Activated CD4-positive, alpha-beta T cell treated with anti-CD3 and anti-CD28 coated beads for 48 hours (primary cell): ENCODE measurements at regions not wholly inside any gene's neighbourhood (a gene's known extent, or its start where the extent isn't known, plus 50 kb on each side); places are given as distances from the start of the nearest gene placed in this dataset.
"Not testable (repeated sequence)": the region's sequence is repeated elsewhere in the genome, so short reads cannot be mapped to it uniquely, and the experiment has no call there.

ENCODE experiments used
- DNase-seq: peaks from one replicate; pipeline ENCODE4 v3.0.0-alpha.2; 2020

DNA sequence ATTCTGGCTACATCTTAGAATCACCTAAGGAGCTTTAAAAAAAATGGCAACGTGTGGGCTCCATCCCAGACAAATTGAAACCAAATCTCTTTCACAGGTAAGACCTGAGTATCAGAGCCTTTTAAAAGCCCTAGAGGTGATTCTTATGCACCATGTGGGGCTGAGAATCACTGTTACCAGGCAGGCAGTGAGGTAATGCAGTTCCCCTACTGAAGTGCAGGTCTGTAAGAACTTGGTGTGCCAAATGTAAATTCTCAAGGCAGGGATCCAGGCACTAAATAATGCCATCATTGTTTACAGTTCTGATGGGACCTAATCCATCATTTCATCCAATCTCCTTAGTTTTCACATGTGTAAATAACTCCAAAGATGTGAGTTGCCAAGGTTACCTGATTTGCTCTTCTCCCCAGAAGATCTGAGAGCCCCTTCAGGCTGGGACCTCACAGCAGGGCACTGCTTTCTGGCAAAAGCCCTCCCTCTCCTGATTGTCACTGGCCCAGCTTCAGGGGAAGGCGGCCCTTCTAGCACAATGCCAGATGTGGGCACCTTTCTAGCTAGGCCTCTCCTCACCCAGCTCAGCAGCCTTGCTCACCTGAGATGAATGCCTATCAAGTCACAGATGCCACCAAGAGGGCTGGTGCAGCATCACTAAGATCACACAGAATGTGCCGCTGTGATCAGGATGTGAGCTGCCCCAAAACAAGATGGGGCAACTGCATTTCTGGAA, 73.6 kb upstream of the RGPD5 start:
- no peak for DNase-seq

- no peak for DNase-seq
Observed at GRCh38 chr2:109721135-109721534, 73.0 kb upstream of the RGPD5 start.

DNA sequence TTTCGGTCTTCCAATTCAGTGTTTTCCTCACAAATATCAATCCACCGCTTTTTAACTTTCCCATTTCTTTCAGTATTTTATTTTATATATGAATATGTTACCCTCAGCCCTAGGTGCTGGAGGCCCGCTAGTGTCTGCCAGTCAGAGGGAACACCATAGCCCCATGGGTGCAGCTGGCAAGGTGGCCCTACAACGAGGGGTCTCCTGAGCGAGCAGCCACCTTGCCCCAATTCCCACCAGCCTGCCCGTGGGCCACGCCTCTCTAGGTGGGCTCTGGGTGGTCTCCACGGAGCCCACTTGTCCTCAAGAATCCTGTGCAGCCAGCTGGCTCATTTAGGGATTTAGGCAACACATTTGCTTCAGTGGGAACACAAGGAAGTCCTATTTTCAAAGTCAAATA, 72.5 kb upstream of the RGPD5 start:
- DNase-seq, result no peak

- no peak for DNase-seq
Observed at GRCh38 chr2:109722026-109722425, 72.1 kb upstream of the RGPD5 start.

GRCh38 chr2:109722640-109723039, 71.5 kb upstream of the RGPD5 start:
- DNase-seq, result not testable (repeated sequence)

- not testable (repeated sequence) for DNase-seq
Observed at GRCh38 chr2:109723153-109723552, 71.0 kb upstream of the RGPD5 start.

DNA sequence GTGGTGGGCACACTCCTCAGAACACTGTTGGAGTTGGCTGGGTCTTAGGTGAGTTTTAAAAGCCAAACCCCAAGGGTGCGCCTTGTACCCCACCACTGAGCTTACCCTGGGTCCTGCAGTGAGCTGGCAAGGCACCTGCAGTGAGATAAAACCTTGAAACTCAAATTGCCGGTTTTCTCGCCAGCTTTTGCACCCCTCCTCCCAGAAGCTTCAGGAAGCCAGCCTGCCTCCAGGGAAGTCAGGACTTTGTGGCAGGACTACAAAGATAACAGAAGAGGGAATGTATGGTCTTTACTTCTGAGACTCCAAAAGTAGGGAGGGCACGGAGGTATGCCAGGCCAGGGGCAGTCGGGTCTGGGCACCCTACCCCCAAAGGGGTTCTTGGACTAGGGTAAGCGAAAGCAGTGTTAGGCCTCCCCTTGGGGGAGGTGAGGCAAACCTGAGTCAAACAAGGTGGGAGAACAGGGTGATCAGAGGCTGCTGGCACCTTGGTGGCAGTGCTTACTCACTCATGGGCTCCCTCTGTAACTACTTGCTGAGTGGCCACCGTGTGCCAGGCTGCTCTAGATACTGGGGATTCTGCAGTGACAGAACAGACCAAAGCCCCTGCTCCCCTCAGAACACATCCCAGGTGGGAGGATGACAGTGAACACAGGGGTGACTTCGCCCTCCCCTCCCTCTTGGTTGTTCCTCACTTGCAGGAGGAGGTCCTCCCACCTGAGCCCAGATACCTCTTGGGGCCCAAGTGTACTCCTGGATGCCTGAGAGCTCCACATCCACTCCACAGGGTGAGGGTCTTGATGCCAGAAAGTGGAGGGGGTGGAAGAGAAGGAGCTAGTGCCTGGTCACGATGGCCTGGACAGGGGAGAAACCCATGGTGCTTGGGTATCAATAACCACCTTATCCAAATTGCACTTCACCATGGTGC, 69.3 kb upstream of the RGPD5 start:
- no peak for DNase-seq

DNA sequence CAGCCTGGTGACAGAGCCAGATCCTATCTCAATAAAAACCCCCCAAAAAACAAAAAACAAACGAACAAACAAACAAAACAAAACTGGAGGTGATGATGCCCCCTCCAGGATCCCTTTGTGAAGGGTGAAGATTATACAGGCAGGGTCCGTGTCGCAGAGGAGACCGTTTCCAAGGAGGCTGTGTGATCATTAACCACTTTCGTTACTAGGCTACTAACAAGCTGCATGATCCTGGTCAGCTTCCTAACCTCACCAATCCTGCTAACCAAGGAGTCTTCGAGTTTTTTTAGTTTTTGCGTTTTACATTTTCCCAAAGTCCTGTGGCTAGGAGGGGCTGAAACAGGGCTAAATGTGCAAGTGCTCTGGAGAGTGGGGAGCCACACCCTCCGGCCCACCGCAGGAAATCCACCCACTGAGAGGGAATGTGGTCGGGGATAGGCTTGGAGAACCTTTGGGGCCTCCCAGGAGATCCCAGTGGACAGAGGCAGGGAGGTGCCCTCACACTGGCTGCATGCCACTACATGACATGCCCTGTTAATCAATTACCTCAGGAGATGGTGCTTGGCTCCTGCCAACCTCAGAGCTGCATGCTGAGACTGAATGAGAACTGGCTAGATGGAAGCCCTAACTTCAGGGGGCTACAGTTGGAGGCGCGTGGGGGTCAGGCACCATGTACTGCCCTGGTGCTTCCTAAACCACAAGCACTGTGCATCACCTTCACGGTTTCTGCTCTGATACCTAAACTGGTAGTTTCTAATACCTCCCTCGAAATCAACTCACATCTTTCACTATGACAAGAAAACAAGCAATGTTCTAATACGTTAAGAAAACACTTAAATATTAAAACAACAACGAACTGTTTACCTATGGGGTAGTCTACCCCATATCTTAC, 67.5 kb upstream of the RGPD5 start:
- no peak for DNase-seq

DNA sequence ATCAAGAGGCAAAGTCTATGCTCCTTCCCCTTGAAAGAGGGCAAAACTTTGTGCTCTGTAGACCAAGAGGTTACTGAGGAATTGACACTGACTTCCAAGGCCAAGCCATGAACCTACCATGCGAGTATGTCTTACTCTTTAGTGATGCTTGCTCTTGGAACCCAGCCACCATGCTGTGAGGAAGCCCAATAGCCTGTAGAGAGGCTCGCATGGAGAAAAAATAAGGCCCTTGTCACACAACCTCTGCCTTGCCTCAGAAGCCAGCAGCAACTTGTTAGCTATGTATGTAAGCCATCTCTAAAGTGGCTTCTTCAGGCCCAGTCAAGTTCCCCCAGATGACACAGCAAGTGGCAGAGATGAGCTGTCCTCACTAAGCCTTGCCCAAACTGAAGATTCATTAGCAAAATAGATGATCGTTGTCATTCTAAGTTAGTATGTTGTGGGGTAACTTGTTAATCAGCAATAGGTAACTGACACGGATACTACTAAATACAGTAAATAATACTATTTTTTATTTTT, 66.1 kb upstream of the RGPD5 start:
- DNase-seq, result no peak

DNA sequence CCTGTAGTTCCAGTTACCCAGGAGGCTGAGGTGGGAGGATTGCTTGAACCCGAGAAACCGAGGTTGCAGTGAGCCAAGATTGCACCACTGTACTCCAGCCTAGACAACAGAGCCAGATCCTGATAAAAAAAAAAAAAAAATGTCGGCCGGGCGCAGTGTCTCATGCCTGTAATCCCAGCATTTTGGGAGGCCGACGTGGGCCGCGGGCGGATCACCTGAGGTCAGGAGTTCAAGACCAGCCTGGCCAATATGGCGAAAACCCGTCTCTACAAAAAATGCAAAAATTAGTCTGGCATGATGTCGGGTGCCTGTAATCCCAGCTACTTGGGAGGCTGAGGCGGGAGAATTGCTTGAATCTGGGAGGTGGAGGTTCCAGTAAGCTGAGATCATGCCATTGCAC, 60.4 kb upstream of the RGPD5 start:
- not testable (repeated sequence) for DNase-seq

DNA sequence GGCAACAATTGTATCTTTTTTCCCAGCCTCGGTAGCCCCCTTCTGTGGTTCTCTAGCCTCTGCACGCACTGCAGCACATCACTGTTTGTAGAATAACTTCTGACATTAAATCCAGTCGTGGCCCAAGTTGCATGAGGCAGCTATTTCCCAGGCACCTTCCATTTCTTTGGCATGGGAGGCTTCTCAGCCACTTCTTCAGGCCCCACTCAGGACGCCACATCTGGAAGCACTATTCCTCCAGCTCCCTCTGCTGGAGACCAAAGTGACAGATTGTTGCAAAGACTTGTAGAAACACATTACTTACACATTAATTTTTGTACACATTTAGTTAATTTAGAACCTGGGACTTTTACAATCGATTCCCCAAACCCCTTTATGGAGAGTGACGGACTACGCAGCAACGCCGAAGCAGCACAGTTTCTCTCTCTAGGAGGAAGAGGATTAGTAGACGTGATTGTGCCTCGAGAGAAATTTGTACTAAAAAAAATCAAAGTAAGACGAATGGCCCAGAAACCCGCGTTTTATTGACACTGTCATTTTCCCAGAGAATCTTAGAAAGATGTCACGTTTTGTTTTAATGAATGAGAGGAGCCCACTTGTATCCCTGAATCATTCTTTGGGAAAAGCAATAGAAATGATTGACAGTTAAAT, 57.8 kb upstream of the RGPD5 start:
- DNase-seq, result peak; percentile 29
